ENCODE measurements at regions not wholly inside any gene's neighbourhood (a gene's known extent, or its start where the extent isn't known, plus 50 kb on each side); places are given as distances from the start of the nearest gene placed in this dataset.

DNA sequence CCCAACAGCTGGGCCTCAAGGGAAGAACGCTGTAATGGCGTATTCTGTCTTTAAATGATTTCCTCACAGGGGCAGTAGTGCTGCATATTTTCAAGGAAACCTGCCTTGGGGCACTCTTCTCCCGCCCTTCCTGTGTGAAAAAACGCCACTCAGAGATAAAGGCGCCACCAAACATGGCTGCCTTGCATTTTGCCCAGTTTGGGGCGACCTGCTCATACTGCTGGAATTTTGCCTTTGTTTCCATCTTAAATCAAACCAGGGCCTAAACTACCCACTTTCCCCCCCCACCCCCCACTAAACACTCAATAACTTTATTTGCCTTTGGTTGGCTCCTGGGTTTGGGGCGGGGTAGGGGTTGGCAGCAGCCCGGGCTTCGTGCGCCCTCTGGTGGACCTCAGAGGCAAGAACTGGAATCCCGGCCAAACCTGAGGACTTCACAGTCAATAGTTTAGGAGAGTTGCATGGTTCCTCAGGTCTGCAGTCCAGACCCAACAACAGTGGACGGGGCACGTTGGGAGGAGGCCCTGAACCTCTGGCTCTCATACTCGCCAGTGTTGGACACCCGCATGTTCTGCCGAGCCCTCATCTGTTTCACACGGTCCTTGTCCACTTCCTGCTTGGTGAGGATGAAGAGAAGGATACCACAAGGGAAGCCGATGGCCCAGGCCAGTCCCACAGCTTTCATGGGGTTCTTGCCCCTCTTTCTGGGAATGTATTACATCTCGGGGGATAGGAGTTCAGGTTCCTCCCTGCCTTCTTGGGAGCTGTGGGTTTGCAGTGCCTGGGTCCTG, 220.1 kb upstream of the STK26 start (continued):
- TF ChIP-seq ISL1 (CRISPR knock-in tag; IDR thresholded peaks at IDR 0.05) (no peak), ZNF8 (CRISPR knock-in tag; IDR thresholded peaks at IDR 0.05) (no peak), ZFP3 (CRISPR knock-in tag; IDR thresholded peaks at IDR 0.05) (no peak), ZNF70 (CRISPR knock-in tag; IDR thresholded peaks at IDR 0.05) (no peak)

DNA sequence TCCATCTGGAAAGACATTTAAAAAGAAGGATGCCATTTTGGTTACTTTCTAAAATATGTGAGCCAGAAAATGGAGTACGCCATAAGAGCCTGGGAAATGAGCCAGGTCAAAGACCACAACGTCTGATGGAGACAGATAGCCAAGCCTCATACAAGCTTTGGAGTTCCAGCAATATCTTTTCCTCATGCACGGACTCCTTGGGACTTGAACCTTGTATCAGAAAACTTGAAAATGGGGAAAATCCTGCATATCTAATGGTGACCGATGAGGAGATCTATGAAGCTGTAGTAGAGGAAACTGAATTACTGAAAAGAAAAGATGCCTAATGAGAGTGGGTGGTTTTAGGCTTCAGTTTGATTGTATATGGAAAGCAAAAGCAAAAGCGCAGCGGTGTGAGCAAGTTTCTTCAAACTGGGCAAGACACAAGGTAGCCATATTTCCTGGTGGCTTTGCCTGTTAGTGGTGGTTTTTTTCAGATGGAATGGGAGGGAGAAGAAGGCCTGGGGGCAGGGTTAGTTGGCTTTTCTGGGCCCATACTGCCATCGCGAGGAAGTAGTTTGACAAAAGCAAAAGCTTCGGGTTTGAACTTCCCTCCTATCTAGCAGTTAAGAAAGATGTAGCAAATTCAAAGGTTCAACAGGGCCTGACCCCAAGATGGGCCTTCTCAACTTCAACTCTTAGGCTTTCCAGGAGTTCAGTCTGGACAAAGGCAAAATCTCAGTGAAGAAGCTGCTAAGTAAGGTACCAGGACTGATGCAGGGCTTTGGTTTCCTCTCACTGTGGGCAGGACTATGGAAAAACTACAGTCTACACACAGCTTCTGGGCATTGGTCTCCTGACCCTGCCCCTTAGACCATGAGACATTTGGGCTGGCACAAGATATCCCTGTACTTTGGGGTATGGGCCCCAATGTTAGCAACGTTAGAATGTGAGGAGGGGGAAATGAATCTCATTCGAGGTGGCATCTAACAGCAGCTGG, 210.0 kb upstream of the STK26 start:
- TF ChIP-seq CSDC2 (CRISPR knock-in tag; IDR thresholded peaks at IDR 0.05) (no peak), TCF4 (CRISPR knock-in tag; IDR thresholded peaks at IDR 0.05; ENCODE audit: borderline replicate concordance) (no peak), ZNF8 (CRISPR knock-in tag; IDR thresholded peaks at IDR 0.05) (no peak), ZC3H10 (CRISPR knock-in tag; IDR thresholded peaks at IDR 0.05) (no peak), RARB (CRISPR knock-in tag; IDR thresholded peaks at IDR 0.05) (no peak), ARNTL (CRISPR knock-in tag; IDR thresholded peaks at IDR 0.05; ENCODE audit: borderline replicate concordance, low read depth) (no peak), TOX (CRISPR knock-in tag; IDR thresholded peaks at IDR 0.05; ENCODE audit: borderline replicate concordance) (no peak), ISL1 (CRISPR knock-in tag; IDR thresholded peaks at IDR 0.05) (no peak)
- TF ChIP-seq, protein P1, sequence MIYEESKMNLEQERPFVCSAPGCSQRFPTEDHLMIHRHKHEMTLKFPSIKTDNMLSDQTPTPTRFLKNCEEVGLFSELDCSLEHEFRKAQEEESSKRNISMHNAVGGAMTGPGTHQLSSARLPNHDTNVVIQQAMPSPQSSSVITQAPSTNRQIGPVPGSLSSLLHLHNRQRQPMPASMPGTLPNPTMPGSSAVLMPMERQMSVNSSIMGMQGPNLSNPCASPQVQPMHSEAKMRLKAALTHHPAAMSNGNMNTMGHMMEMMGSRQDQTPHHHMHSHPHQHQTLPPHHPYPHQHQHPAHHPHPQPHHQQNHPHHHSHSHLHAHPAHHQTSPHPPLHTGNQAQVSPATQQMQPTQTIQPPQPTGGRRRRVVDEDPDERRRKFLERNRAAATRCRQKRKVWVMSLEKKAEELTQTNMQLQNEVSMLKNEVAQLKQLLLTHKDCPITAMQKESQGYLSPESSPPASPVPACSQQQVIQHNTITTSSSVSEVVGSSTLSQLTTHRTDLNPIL (CRISPR knock-in tag; IDR thresholded peaks at IDR 0.05; ENCODE audit: low read depth) = no peak
- TF ChIP-seq, protein P2, sequence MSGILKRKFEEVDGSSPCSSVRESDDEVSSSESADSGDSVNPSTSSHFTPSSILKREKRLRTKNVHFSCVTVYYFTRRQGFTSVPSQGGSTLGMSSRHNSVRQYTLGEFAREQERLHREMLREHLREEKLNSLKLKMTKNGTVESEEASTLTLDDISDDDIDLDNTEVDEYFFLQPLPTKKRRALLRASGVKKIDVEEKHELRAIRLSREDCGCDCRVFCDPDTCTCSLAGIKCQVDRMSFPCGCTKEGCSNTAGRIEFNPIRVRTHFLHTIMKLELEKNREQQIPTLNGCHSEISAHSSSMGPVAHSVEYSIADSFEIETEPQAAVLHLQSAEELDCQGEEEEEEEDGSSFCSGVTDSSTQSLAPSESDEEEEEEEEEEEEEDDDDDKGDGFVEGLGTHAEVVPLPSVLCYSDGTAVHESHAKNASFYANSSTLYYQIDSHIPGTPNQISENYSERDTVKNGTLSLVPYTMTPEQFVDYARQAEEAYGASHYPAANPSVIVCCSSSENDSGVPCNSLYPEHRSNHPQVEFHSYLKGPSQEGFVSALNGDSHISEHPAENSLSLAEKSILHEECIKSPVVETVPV (CRISPR knock-in tag; IDR thresholded peaks at IDR 0.05) = no peak
- peak; percentile 45 for ATAC-seq

DNA sequence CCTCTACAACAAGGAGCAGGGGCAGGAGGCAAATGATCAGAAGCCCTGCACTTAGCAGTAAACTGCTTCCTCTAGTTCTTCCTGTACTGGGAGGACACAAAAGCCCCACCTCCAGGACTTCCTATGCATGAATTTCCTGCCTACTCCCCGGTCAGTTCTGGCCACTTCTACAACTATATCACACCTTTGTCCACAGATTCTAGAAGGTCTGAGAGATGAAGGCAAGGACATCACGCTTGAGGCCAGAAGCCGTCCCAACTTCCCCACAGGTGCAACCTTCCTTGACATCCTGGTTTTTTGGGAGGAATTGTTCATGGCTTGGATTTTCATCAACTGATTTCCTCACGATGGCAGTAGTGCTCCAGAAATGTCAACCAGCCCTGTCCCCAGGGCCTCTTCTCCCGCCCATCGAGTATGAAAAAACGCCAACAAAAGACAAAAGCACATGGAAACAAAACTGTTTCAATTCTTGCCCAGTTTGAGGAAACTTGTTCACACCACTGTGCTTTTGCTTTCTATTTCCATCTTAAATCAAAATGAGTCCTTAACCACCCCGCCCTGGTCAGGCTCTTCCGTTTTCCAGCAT, 206.5 kb upstream of the STK26 start:
- peak; percentile 82 for ATAC-seq
- no peak for TF ChIP-seq TOX (CRISPR knock-in tag; IDR thresholded peaks at IDR 0.05; ENCODE audit: borderline replicate concordance)
- TF ChIP-seq ZNF70 (CRISPR knock-in tag; IDR thresholded peaks at IDR 0.05) = no peak
- no peak for TF ChIP-seq ZNF8 (CRISPR knock-in tag; IDR thresholded peaks at IDR 0.05)
- TF ChIP-seq TCF4 (CRISPR knock-in tag; IDR thresholded peaks at IDR 0.05; ENCODE audit: borderline replicate concordance) = no peak
- no peak for TF ChIP-seq RARB (CRISPR knock-in tag; IDR thresholded peaks at IDR 0.05)
- TF ChIP-seq ZNF565 (CRISPR knock-in tag; conservative IDR thresholded peaks at IDR 0.05; ENCODE audit: low read depth) = no peak
- no peak for TF ChIP-seq OSR1 (CRISPR knock-in tag; IDR thresholded peaks at IDR 0.05)
- no peak for TF ChIP-seq PPARA (CRISPR knock-in tag; IDR thresholded peaks at IDR 0.05; ENCODE audit: borderline replicate concordance)
- no peak for TF ChIP-seq ESRRG (CRISPR knock-in tag; IDR thresholded peaks at IDR 0.05)
- no peak for TF ChIP-seq ARNTL (CRISPR knock-in tag; IDR thresholded peaks at IDR 0.05; ENCODE audit: borderline replicate concordance, low read depth)
- TF ChIP-seq, protein P2 (CRISPR knock-in tag; IDR thresholded peaks at IDR 0.05) = no peak
- TF ChIP-seq BACH2 (CRISPR knock-in tag; IDR thresholded peaks at IDR 0.05; ENCODE audit: borderline replicate concordance) = no peak
- no peak for TF ChIP-seq ZC3H10 (CRISPR knock-in tag; IDR thresholded peaks at IDR 0.05)
- TF ChIP-seq, protein P1 (CRISPR knock-in tag; IDR thresholded peaks at IDR 0.05; ENCODE audit: low read depth) = no peak
- TF ChIP-seq, protein P3, sequence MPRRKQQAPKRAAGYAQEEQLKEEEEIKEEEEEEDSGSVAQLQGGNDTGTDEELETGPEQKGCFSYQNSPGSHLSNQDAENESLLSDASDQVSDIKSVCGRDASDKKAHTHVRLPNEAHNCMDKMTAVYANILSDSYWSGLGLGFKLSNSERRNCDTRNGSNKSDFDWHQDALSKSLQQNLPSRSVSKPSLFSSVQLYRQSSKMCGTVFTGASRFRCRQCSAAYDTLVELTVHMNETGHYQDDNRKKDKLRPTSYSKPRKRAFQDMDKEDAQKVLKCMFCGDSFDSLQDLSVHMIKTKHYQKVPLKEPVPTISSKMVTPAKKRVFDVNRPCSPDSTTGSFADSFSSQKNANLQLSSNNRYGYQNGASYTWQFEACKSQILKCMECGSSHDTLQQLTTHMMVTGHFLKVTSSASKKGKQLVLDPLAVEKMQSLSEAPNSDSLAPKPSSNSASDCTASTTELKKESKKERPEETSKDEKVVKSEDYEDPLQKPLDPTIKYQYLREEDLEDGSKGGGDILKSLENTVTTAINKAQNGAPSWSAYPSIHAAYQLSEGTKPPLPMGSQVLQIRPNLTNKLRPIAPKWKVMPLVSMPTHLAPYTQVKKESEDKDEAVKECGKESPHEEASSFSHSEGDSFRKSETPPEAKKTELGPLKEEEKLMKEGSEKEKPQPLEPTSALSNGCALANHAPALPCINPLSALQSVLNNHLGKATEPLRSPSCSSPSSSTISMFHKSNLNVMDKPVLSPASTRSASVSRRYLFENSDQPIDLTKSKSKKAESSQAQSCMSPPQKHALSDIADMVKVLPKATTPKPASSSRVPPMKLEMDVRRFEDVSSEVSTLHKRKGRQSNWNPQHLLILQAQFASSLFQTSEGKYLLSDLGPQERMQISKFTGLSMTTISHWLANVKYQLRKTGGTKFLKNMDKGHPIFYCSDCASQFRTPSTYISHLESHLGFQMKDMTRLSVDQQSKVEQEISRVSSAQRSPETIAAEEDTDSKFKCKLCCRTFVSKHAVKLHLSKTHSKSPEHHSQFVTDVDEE (CRISPR knock-in tag; IDR thresholded peaks at IDR 0.05) = no peak
- no peak for TF ChIP-seq CSDC2 (CRISPR knock-in tag; IDR thresholded peaks at IDR 0.05)
- no peak for TF ChIP-seq SNAI2 (CRISPR knock-in tag; IDR thresholded peaks at IDR 0.05)
- TF ChIP-seq, protein P4, sequence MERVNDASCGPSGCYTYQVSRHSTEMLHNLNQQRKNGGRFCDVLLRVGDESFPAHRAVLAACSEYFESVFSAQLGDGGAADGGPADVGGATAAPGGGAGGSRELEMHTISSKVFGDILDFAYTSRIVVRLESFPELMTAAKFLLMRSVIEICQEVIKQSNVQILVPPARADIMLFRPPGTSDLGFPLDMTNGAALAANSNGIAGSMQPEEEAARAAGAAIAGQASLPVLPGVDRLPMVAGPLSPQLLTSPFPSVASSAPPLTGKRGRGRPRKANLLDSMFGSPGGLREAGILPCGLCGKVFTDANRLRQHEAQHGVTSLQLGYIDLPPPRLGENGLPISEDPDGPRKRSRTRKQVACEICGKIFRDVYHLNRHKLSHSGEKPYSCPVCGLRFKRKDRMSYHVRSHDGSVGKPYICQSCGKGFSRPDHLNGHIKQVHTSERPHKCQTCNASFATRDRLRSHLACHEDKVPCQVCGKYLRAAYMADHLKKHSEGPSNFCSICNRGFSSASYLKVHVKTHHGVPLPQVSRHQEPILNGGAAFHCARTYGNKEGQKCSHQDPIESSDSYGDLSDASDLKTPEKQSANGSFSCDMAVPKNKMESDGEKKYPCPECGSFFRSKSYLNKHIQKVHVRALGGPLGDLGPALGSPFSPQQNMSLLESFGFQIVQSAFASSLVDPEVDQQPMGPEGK (CRISPR knock-in tag; IDR thresholded peaks at IDR 0.05; ENCODE audit: borderline replicate concordance) = no peak
- TF ChIP-seq ZFP30 (CRISPR knock-in tag; IDR thresholded peaks at IDR 0.05) = no peak

Data from SK-N-SH treated with all-trans-retinoic acid at 6 μM for 48 hours (cell line).